OCI-LY3 (cell line): ENCODE measurements at regions not wholly inside any gene's neighbourhood (a gene's known extent, or its start where the extent isn't known, plus 50 kb on each side); places are given as distances from the start of the nearest gene placed in this dataset.

Experiments
- EZH2phosphoT487 ChIP-seq: fragments of 200-600 bp; shearing (Covaris generic); IDR thresholded peaks from 2 replicates; pipeline ENCODE4 v1.6.1; 2018; ENCODE audit warnings: antibody characterized with exemption, mixed run types, low read depth
- TF ChIP-seq, protein P1 (sequence below): fragments of 200-600, 300-600 bp; sonication (generic); IDR thresholded peaks from 2 replicates; pipeline ENCODE4 v1.5.1; 2014; ENCODE audit warnings: antibody characterized with exemption, low read length, low read depth

GRCh38 chr2:6769346-6769745 lies 96.4 kb downstream of the CMPK2 start:
- TF ChIP-seq, protein P1, sequence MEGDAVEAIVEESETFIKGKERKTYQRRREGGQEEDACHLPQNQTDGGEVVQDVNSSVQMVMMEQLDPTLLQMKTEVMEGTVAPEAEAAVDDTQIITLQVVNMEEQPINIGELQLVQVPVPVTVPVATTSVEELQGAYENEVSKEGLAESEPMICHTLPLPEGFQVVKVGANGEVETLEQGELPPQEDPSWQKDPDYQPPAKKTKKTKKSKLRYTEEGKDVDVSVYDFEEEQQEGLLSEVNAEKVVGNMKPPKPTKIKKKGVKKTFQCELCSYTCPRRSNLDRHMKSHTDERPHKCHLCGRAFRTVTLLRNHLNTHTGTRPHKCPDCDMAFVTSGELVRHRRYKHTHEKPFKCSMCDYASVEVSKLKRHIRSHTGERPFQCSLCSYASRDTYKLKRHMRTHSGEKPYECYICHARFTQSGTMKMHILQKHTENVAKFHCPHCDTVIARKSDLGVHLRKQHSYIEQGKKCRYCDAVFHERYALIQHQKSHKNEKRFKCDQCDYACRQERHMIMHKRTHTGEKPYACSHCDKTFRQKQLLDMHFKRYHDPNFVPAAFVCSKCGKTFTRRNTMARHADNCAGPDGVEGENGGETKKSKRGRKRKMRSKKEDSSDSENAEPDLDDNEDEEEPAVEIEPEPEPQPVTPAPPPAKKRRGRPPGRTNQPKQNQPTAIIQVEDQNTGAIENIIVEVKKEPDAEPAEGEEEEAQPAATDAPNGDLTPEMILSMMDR: no peak
- TF ChIP-seq EZH2phosphoT487: no peak
